ELR (cell line): ENCODE measurements at regions not wholly inside any gene's neighbourhood (a gene's known extent, or its start where the extent isn't known, plus 50 kb on each side); places are given as distances from the start of the nearest gene placed in this dataset.

ENCODE experiments used
- DNase-seq: peaks from one replicate; pipeline ENCODE4 v3.0.0-alpha.2; 2015; ENCODE audit warnings: low read depth

DNA sequence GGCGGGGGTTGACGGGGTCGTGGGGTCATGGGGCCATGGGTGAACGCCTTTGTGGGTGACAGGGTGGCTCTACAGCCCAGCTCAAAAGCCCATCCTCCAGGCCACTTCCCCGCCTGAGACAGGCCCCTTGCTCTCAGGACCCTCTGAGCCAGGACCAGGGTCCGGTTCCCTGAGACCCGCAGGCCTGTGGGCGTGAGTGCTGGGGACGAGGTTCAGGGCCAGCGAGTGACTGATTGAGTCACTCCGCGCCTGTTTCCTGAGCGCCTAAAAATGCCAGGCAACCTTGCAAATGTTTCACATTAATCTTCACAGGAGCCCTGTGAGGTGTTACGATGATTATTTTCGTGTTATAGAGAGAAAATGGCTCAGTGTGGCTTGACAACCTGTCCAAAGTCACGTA lies 97.8 kb downstream of the ZNF674 start:
- DNase-seq = peak; percentile 44

DNA sequence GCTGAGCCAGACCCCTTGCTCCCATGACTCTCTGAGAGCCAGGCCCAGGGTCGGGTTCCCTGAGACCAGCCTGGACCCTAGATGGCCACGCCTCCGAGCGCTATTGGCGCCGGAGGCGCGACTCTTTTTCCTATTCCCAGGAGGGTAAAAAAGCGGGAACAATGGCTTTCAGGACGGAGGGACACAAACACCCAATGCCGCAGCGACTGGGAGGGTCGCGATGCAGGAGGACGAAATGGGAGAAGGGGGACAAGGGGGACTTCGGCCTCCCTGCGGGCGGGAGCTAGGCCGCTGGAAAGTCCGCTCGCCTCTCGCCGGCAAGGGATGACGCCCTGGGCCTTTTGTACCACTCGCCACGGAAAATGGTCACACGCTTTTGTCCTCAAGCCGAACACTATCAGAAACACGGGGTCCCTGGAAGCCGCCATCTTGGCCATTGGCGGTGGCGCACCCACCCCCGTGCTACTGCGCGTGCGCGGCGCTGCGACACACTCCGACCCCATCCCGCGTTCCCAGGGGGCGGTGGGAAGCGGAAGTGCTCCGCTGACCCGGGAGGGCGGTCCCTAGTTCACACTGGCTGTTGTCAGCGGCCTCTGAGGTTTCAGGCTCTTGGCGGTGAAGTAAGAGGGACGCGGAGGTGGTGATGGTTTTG lies 98.4 kb downstream of the ZNF674 start:
- DNase-seq = peak; percentile 85

GRCh38 chrX:46444011-46444410 lies 101.2 kb downstream of the ZNF674 start:
- peak; percentile 88 for DNase-seq

DNA sequence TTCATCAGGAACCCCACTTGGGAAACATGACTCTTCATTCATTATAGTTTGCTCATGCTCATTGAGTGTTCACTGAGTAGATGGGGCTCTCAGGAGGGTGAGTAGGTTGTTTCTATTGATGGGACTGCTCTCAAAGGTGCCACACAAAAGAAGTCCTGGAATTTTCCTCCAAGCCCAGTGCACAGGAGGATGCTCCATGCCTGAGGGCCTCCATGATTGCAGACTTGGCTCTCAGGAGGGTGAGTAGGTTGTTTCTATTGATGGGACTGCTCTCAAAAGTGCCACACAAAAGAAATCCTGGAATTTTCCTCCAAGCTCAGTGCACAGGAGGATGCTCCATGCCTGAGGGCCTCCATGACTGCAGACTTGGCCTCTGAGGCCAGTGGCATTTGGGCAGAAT lies 108.5 kb downstream of the ZNF674 start:
- no peak for DNase-seq

GRCh38 chrX:46433892-46434291 lies 111.3 kb downstream of the ZNF674 start:
- DNase-seq = no peak

DNA sequence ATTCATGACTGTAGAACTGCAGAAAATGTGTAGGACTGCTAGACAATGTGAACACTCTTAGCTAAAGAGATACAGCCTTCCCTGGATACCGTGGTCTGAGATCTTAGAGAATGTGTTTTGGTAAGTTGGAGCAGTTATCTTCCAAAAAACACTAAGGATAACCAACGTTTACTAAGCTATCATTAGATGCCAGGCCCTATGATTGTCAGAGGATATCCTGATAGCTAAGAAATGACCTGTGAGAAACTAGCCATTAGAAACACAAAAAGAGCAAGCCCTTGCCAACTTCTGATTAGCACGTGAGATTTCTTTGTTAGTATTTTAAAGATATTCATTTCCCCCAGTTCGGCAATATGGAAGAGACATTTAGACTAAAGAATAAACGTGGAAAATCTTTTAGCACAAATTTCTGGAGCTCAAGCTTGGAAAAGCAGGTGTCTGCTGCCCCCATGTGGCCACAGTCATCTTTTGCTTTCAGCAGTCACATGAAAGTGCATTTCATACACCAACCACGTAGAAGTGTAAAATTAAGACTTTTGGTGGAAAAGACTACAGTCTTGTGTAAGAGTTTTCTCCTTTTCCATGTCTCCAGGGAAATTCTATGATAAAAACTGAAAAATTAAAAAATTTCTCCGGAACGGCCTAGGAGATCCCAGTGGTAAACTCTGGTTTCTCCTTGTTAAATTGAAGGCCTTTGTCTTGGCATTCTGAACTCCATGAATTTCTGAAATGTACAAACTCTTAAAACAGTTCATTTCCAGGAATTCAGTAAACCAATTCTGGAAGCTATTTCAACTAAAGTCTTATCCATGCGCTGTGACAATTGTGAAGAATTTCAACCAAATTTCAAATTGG lies 136.4 kb downstream of the ZNF674 start:
- peak; percentile 73 for DNase-seq

DNA sequence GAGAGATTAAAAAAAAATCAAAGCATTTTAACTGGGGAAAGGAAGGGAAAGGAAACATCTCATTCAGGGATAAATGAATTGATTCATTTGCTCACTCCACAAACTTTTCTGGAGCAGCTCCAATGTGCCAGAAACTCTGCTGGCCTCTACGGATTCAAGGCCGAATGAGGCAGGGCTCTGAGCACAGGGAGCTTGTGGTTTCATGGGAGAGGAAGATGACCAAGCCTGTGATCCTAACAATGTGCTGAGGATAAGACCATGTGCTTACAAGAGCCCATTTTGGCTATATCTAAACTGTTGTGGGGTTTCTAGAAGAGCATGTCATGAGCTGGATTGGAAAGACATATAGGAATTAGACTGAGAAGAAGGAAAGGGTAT lies 137.5 kb downstream of the ZNF674 start:
- peak; percentile 22 for DNase-seq

DNA sequence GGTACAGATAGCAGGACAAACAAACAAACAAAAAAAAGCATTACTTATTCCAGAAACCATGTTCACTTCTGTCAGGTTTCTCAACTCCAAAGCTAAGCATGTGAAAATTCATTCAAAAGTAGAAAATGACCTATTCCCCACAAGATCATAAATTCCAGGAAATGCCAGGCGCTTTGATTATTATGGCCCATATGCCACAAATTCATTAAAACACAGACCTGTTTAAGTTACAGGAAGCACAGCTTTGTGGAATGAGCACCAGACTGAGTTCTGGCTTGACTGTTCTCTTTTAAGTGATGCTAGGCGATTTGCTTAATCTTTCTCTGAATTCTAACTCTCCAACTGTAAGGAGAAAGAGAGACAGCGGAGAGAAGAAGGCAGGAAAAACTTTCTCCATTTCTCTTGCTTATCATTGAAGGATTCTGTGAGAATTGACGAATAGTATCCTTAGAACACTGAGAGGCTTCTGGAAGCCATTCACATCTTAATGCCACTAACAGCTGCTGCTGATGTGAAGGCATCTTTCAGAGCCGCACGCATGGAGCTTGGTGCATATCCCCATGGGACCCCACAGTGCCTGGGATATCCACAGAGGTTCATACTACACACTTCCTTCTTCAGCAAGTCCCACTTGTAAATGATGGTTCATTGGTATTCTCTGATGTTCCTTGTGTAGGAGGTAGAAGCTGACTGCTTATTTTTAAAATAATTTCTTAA lies 138.0 kb downstream of the ZNF674 start:
- no peak for DNase-seq

- DNase-seq = no peak
Measured at GRCh38 chrX:46404774-46405173, 140.4 kb downstream of the ZNF674 start.

- no peak for DNase-seq
Measured at GRCh38 chrX:46400530-46401443, 144.4 kb downstream of the ZNF674 start.

- DNase-seq = no peak
Measured at GRCh38 chrX:46398874-46399273, 146.3 kb downstream of the ZNF674 start.

DNA sequence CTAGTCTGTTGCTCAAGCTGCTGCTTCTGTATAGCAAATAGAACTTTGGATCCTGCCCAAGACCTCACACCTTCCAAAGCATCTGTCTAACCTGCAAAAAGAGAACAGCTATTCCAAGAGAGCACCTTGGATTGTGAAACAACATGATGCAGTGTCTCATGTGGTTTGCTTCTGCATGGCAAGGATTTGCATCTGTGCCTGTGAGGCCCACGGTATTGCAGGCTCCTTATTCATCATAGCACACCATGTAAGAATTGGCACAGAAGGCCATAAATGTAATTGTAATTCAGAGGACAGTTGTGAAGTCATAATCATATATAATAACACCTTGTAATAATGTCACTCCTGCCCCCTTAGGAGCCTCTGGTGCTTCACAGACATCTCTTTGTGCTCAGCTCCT lies 147.1 kb downstream of the ZNF674 start:
- no peak for DNase-seq

GRCh38 chrX:46386511-46386910 lies 158.7 kb downstream of the ZNF674 start:
- peak; percentile 36 for DNase-seq

- no peak for DNase-seq
Measured at GRCh38 chrX:46383006-46383405, 162.2 kb downstream of the ZNF674 start.

DNA sequence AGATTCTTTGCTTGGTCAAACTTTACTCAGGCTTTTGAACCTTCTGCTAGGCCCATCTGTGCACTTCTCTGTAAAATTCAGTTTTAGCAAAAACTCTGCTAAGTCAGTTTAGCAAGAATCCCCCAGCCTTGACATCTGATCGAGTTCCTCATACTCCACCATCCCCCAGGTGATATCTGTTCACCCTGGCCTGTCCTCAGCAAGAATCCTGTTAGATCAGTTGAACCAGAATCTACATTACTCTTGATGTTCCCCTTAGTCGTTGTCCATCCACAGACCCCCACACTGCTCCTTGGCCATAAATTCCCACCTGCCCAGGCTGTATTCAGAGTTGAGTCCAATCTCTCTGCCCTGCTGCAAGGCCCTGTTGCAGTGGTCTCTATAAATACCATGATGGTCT lies 162.6 kb downstream of the ZNF674 start:
- no peak for DNase-seq

DNA sequence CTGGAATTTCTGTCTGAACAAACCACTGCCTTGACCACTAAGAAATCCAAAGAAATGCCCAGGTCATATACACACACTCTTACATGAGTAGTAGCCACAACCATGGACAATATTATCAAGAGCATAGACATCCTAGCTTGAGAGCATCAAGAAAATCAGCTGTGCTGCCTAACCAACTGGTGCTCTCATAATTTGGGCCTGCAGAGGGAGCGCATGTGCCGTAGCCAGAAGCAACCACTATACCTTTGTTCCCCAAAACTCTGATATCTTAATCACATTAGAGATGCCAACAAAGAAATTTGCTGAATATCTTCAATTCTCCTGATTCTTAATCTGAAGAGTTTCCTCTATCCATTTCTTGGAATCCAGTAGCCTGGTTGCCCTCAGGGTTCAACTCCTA lies 163.6 kb downstream of the ZNF674 start:
- DNase-seq = peak; percentile 46

- no peak for DNase-seq
Measured at GRCh38 chrX:46380148-46380752, 165.0 kb downstream of the ZNF674 start.

DNA sequence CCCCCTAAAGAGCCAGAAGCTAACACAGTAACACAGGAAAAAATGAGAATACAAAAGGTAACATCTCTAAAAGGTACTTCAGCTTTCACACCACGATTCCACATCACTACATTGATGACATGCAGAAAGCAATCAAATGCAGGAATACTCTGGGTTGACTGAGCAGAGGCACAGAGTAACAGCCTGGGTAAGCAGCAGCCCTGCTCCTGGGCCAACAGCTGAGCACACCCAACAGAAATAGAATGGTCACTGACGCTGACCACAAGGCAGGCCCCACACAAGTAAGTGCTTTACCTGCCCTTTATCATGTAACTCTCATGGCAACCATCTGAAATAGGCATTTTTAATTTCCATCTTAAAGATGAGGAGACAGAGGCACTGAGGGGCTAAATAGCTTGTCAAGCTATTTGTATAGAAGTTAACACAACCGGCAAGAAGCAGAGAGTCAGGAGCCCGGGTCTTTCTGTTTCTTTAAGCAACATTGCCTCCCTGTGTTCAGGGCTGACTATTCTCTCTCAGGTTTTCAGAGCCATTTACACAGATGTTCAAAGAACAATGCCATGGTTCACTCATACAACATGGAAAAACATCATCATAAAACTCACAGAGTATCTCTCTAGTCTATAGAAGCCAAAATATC lies 168.9 kb downstream of the ZNF674 start:
- DNase-seq = peak; percentile 61

DNA sequence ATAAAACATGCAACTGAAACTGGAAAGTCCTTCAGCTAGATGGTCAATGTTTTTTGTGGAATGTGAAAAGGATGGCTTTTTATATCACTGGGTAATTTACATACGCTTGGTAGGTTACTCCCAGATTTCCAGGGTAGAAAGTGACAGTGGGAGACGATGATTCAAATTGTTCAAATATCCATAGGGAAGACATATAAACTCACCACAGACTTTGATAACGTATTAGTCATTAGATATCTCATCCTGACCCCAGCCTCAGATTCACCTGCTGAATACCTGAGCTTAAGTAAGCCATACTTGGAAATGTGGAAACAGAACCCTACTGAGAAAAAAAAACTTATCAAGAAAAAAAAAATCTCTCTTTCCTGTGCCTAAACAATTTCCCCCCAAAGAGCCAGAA lies 169.4 kb downstream of the ZNF674 start:
- DNase-seq = no peak

DNA sequence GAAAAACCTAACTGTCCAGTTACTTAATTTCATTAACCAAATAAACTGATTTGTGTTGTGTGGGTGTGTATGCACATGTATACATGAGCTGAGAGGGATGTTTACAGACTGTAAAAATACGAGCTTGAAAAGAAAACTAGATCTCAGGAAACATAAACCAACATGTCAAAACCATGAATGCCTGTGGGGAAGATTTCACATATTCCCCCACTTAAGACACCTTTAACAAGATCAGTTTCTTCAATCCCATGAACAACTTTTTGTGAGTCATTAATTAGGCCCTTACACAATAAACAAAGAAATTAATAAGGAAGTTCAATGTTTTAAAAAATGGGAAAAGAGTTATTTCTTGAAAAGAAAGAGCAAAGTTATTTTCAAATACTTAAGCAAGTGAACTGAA lies 170.8 kb downstream of the ZNF674 start:
- no peak for DNase-seq

- DNase-seq = no peak
Measured at GRCh38 chrX:46367491-46367890, 177.7 kb downstream of the ZNF674 start.
